Neural progenitor cell (in vitro differentiated cells): ENCODE measurements at regions not wholly inside any gene's neighbourhood (a gene's known extent, or its start where the extent isn't known, plus 50 kb on each side); places are given as distances from the start of the nearest gene placed in this dataset.

Experiments
- CTCF ChIP-seq: fragments of 200-600 bp; sonication (generic); IDR thresholded peaks from 2 replicates; pipeline ENCODE4 v1.5.1; 2017; ENCODE audit warnings: antibody characterized with exemption, mild to moderate bottlenecking
- EZH2 ChIP-seq: fragments of 200-600 bp; sonication (generic); IDR thresholded peaks from 2 replicates; pipeline ENCODE4 v1.6.1; 2017; ENCODE audit warnings: antibody characterized with exemption, mild to moderate bottlenecking, moderate library complexity

- TF ChIP-seq CTCF (no peak), EZH2 (no peak)
Observed at GRCh38 chr6:168169624-168170023, 90.6 kb upstream of the FRMD1 start.
